Gastrocnemius medialis (tissue), 4 donors: ENCODE measurements at regions not wholly inside any gene's neighbourhood (a gene's known extent, or its start where the extent isn't known, plus 50 kb on each side); places are given as distances from the start of the nearest gene placed in this dataset.

Experiments
- POLR2A ChIP-seq, 2 donors: fragments of 450-650 bp; IDR thresholded peaks; one replicate each; pipeline ENCODE4 v1.6.1; 2017; ENCODE audit warnings: antibody characterized with exemption in 2 of 2, mild to moderate bottlenecking in 2 of 2, moderate library complexity in 2 of 2
- TF ChIP-seq, protein P1 (sequence below), 5 experiments: fragments of 450-650 bp in 3 of 5; fragments of 200-600 bp in 2 of 5; sonication (generic) in 2 of 5; IDR thresholded peaks in 4 of 5; conservative IDR thresholded peaks in 1 of 5; 1 replicate in 4 of 5; 2 replicates in 1 of 5; pipeline ENCODE4 v1.5.1; 2016 to 2019; ENCODE audit warnings: antibody characterized with exemption in 5 of 5, mild to moderate bottlenecking in 3 of 5, moderate library complexity in 3 of 5

- TF ChIP-seq, protein P1, sequence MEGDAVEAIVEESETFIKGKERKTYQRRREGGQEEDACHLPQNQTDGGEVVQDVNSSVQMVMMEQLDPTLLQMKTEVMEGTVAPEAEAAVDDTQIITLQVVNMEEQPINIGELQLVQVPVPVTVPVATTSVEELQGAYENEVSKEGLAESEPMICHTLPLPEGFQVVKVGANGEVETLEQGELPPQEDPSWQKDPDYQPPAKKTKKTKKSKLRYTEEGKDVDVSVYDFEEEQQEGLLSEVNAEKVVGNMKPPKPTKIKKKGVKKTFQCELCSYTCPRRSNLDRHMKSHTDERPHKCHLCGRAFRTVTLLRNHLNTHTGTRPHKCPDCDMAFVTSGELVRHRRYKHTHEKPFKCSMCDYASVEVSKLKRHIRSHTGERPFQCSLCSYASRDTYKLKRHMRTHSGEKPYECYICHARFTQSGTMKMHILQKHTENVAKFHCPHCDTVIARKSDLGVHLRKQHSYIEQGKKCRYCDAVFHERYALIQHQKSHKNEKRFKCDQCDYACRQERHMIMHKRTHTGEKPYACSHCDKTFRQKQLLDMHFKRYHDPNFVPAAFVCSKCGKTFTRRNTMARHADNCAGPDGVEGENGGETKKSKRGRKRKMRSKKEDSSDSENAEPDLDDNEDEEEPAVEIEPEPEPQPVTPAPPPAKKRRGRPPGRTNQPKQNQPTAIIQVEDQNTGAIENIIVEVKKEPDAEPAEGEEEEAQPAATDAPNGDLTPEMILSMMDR (IDR thresholded peaks at IDR 0.05 in 4 of 5, conservative IDR thresholded peaks at IDR 0.05 in 1 of 5): peak; percentile 42 to 81 (median 62)
- no peak for TF ChIP-seq POLR2A (IDR thresholded peaks at IDR 0.05)
Observed at GRCh38 chr4:77385124-77385969, 220.3 kb upstream of the CXCL13 start.
